Calu3 (cell line): ENCODE measurements at regions not wholly inside any gene's neighbourhood (a gene's known extent, or its start where the extent isn't known, plus 50 kb on each side); places are given as distances from the start of the nearest gene placed in this dataset.
A peak's percentile ranks its signal among the peaks of the same experiment; 100 is the strongest.

Experiments
- BruUV-seq: library from RNA; stranded (reverse); fragments of 400-500 nt; replicated peaks from 2 replicates; lab custom pipeline; 2021; lab: Mats Ljungman, UMichigan
- CTCF ChIA-PET: fragments of 300-600 bp; sonication (Branson Sonifier 250); formaldehyde crosslinking; loops from one replicate; lab custom pipeline; 2022; ENCODE audit warnings: antibody characterized with exemption; lab: Charles Lee
- DNase-seq: peaks from one replicate; pipeline ENCODE4 v3.0.0; 2022
- H3K27ac Mint-ChIP-seq: one replicate; pipeline ENCODE4 v1.8.0; 2022; ENCODE audit warnings: mixed read lengths; ENCODE audit not compliant: unreplicated experiment
- H3K27me3 Mint-ChIP-seq: one replicate; pipeline ENCODE4 v1.8.0; 2022; ENCODE audit warnings: mixed read lengths; ENCODE audit not compliant: unreplicated experiment
- H3K36me3 Mint-ChIP-seq: one replicate; pipeline ENCODE4 v1.8.0; 2022; ENCODE audit warnings: mild to moderate bottlenecking, moderate library complexity, mixed read lengths; ENCODE audit not compliant: insufficient read depth, unreplicated experiment
- H3K4me1 Mint-ChIP-seq: one replicate; pipeline ENCODE4 v1.8.0; 2022; ENCODE audit warnings: mild to moderate bottlenecking, low read depth, mixed read lengths; ENCODE audit not compliant: unreplicated experiment
- H3K4me3 Mint-ChIP-seq: one replicate; pipeline ENCODE4 v1.8.0; 2022; ENCODE audit warnings: mild to moderate bottlenecking, low read depth, moderate library complexity, mixed read lengths; ENCODE audit not compliant: unreplicated experiment
- H3K9me3 Mint-ChIP-seq: one replicate; pipeline ENCODE4 v1.8.0; 2022; ENCODE audit warnings: low read depth, mixed read lengths; ENCODE audit not compliant: unreplicated experiment
- intact Hi-C: fragments of 100-400 bp; cut with micrococcal nuclease; formaldehyde crosslinking; loops from one replicate; pipeline ENCODE4 v1.10.0; 2022; ENCODE audit not compliant: unreplicated experiment
- TF ChIP-seq, protein P1 (sequence below): fragments of 200-600 bp; IDR thresholded peaks from one replicate; pipeline ENCODE4 v1.8.0; 2022; ENCODE audit warnings: antibody characterized with exemption; ENCODE audit not compliant: unreplicated experiment

DNA sequence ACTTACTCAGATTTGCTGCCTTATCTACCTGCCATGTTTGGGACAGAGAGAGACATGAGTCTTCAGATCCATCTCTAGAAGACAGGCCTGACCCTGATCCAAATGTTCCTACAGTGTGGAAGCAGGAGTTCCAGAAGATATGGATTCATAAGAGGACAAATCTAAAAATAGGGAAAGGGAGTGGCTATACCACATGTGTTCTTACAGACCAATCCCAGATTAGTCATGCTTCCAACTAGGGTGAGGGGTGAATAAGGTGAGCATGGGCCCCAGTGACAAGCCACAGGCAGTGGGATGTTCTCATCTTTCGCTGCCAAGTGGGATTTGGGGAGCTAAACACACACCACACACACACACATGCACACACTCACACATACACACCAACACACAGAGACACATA lies 670.7 kb upstream of the CITED2 start:
- no TSS peak for BruUV-seq
- peaks cover 15% of the 10 kb centered on the region for H3K4me1 Mint-ChIP-seq
- DNase-seq = no peak
- TF ChIP-seq, protein P1, sequence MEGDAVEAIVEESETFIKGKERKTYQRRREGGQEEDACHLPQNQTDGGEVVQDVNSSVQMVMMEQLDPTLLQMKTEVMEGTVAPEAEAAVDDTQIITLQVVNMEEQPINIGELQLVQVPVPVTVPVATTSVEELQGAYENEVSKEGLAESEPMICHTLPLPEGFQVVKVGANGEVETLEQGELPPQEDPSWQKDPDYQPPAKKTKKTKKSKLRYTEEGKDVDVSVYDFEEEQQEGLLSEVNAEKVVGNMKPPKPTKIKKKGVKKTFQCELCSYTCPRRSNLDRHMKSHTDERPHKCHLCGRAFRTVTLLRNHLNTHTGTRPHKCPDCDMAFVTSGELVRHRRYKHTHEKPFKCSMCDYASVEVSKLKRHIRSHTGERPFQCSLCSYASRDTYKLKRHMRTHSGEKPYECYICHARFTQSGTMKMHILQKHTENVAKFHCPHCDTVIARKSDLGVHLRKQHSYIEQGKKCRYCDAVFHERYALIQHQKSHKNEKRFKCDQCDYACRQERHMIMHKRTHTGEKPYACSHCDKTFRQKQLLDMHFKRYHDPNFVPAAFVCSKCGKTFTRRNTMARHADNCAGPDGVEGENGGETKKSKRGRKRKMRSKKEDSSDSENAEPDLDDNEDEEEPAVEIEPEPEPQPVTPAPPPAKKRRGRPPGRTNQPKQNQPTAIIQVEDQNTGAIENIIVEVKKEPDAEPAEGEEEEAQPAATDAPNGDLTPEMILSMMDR = no peak
- H3K9me3 Mint-ChIP-seq = no peaks in the 10 kb centered on the region
- intact Hi-C loops = no loop called here
- H3K27me3 Mint-ChIP-seq = no peaks in the 10 kb centered on the region
- H3K27ac Mint-ChIP-seq = no peak overlapping the region
- CTCF ChIA-PET = no interaction called here
- H3K36me3 Mint-ChIP-seq = no peaks in the 10 kb centered on the region
- no peak overlapping the region for H3K4me3 Mint-ChIP-seq

DNA sequence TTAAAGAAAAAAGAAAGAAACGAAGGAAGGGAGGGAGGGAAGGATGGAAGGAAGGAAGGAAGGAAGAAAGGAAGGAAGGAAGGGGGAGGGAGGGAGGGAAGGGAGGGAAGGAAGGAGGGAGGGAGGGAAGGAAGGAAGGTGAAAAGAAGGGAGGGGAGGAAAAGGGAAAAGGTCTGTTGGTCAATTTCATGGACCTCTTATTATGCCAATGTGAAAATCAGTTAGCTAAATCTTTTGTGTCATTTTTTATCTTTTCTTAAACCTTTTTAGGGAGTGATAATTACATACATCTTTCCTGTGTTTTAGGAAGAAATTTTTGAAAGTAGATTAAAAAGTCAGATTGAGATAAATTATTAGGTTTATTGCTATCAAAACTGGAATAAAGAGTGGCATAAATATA lies 670.2 kb upstream of the CITED2 start:
- TF ChIP-seq, protein P1 = no peak
- H3K36me3 Mint-ChIP-seq = no peaks in the 10 kb centered on the region
- H3K4me3 Mint-ChIP-seq = no peak overlapping the region
- H3K9me3 Mint-ChIP-seq = no peaks in the 10 kb centered on the region
- no peak overlapping the region for H3K27ac Mint-ChIP-seq
- H3K4me1 Mint-ChIP-seq = peaks cover 15% of the 10 kb centered on the region
- H3K27me3 Mint-ChIP-seq = no peaks in the 10 kb centered on the region
- CTCF ChIA-PET = no interaction called here
- intact Hi-C loops = no loop called here
- DNase-seq = no peak
- BruUV-seq = no TSS peak

DNA sequence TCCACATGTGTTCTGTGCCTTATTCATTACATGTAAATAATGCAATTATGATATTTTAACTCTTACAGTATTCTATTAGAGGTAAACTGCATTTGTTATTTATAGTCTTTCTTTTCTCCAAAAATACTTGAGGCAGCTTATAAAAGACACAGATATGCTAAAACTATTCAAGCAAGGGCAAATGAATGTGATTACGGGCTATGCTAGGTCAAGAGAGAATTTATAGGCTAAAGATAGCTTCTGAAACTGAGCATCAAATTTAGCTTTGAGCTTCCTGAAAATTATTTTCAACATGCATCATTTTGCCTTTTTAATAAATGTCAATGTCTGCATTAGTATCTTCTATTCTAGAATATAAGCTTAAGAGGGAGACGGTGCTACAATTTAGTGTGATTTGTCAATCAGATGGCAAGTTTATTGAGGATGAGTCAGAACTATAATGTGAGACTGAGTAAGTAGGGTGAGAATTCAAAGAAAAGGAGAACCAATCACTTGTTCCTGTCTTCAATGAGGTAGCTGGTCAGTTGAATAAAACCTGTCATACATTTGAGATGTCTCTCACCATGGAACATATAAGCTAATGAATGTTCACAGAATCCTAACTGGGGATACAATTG lies 669.4 kb upstream of the CITED2 start:
- intact Hi-C loops = no loop called here
- Mint-ChIP-seq H3K36me3 (no peaks in the 10 kb centered on the region), H3K27ac (no peak overlapping the region), H3K27me3 (no peaks in the 10 kb centered on the region), H3K9me3 (no peaks in the 10 kb centered on the region), H3K4me1 (peaks cover 15% of the 10 kb centered on the region), H3K4me3 (no peak overlapping the region)
- TF ChIP-seq, protein P1 = no peak
- DNase-seq = no peak
- CTCF ChIA-PET = no interaction called here
- no TSS peak for BruUV-seq

DNA sequence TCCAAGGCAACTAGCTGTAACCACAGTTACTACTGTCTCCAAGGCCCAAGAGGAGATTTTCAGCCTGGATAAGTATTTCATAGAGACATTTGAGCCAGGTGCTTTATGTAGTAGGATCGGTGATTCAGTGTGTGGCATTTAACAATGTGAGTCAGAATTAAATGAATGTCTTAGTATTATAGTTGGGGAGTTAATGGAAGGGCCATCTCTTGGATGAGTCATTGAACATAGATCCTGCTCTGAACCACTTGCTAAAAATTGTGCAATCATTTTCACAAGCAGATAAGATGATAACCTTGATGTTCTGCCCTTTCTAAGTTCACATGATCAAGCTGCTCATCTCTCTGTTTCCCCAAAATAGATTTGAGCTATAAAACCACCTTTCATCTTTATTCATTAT lies 668.9 kb upstream of the CITED2 start:
- no peak for DNase-seq
- Mint-ChIP-seq H3K36me3 (no peaks in the 10 kb centered on the region), H3K27ac (peak overlapping the region; percentile 36), H3K9me3 (no peaks in the 10 kb centered on the region), H3K4me3 (no peak overlapping the region), H3K27me3 (no peaks in the 10 kb centered on the region), H3K4me1 (peaks cover 15% of the 10 kb centered on the region)
- CTCF ChIA-PET = no interaction called here
- TF ChIP-seq, protein P1 = no peak
- no TSS peak for BruUV-seq
- intact Hi-C loops = no loop called here
